Stomach (tissue), 4 donors: ENCODE measurements at regions not wholly inside any gene's neighbourhood (a gene's known extent, or its start where the extent isn't known, plus 50 kb on each side); places are given as distances from the start of the nearest gene placed in this dataset.

Experiments
- EP300 ChIP-seq: sonication (generic); formaldehyde crosslinking; IDR thresholded peaks from one replicate; pipeline ENCODE4 v1.6.1; 2017; ENCODE audit warnings: antibody characterized with exemption
- POLR2A ChIP-seq, 4 donors: fragments of 450-650 bp; IDR thresholded peaks; one replicate each; pipeline ENCODE4 v1.6.1; 2016; ENCODE audit warnings: antibody characterized with exemption in 4 of 4, control low read depth in 2 of 4, mild to moderate bottlenecking in 1 of 4, moderate library complexity in 1 of 4
- POLR2AphosphoS5 ChIP-seq, 3 donors: sonication (generic); formaldehyde crosslinking; IDR thresholded peaks; one replicate each; pipeline ENCODE4 v1.6.1; 2016; ENCODE audit warnings: antibody characterized with exemption in 3 of 3
- TF ChIP-seq, protein P1 (sequence below), 7 experiments: fragments of 450-650 bp in 4 of 7; fragments of 200-600 bp in 3 of 7; sonication (generic) in 3 of 7; IDR thresholded peaks; one replicate each; pipeline ENCODE4 v1.5.1; 2016 to 2019; ENCODE audit warnings: antibody characterized with exemption in 7 of 7, control low read depth in 2 of 7, mild to moderate bottlenecking in 1 of 7

DNA sequence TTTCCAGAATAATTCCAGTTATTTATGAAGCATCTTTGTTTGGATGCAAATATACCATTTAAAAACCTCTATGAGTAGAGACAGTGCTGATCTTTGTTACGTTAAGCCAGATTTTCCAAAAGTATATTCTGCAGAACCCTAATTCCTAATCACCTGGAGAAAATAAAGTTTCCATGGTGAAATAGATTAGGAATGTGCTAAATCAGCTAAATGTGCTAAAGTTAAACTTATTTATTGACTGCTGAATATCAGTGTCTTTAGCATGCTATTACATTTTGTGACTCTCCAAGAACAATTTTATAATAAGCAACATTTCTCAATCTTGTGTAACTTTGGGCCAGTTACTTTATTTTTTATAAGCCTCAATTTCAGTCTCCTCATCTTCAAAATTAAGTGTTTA lies 196.3 kb upstream of the NFIA start:
- TF ChIP-seq EP300 (no peak), POLR2A (IDR thresholded peaks at IDR 0.05) (no peak), POLR2AphosphoS5 (IDR thresholded peaks at IDR 0.05) (no peak)
- TF ChIP-seq, protein P1, sequence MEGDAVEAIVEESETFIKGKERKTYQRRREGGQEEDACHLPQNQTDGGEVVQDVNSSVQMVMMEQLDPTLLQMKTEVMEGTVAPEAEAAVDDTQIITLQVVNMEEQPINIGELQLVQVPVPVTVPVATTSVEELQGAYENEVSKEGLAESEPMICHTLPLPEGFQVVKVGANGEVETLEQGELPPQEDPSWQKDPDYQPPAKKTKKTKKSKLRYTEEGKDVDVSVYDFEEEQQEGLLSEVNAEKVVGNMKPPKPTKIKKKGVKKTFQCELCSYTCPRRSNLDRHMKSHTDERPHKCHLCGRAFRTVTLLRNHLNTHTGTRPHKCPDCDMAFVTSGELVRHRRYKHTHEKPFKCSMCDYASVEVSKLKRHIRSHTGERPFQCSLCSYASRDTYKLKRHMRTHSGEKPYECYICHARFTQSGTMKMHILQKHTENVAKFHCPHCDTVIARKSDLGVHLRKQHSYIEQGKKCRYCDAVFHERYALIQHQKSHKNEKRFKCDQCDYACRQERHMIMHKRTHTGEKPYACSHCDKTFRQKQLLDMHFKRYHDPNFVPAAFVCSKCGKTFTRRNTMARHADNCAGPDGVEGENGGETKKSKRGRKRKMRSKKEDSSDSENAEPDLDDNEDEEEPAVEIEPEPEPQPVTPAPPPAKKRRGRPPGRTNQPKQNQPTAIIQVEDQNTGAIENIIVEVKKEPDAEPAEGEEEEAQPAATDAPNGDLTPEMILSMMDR (IDR thresholded peaks at IDR 0.05): no peak
